GM19397 (cell line): ENCODE measurements at regions not wholly inside any gene's neighbourhood (a gene's known extent, or its start where the extent isn't known, plus 50 kb on each side); places are given as distances from the start of the nearest gene placed in this dataset.
"Not testable (repeated sequence)": the region's sequence is repeated elsewhere in the genome, so short reads cannot be mapped to it uniquely, and the experiment has no call there.

Experiments used
- ATAC-seq: cut with Tn5 transposase; IDR thresholded peaks from one replicate; pipeline ENCODE4 v1.9.1; 2021; ENCODE audit warnings: mild to moderate bottlenecking, moderate library complexity; ENCODE audit not compliant: unreplicated experiment

DNA sequence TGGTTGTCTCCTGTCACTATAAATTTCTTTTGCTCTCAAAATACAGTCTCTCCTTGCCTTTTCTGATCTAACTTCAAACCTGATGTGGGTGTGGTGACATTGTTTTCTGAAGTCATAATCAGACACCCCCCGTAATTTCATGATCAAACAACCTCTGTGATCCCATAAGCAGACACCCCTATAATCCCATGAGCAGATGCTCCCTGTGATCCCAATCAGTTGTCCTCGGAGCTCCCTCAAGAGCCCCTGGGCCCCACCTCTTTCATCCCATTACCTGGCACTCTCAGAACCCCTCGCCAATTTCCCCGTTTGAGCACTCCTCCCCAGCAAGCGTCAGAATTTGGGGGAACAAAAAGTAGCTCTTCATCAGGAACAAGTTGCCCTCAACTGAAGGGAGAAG, 246.3 kb upstream of the FZD8 start:
- no peak for ATAC-seq

DNA sequence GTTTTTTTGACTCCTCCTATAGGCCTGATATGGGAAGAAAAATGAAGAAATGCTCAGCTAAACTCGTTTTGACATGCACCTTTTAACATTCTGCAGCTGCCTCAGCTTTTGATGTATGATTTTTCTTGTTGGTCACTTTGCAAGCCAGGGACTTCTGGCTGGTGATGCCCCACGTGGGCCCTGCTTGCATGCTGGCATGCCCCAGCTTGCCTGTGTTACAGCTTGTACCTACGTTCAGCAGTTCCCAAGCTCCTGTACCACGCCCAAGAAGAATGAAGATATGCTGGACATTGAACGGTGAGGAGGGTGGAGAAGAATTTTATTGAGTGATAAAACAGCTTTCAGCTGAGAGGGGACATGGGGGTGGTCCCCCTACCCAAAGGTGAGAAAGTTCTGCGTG, 245.6 kb upstream of the FZD8 start:
- no peak for ATAC-seq

DNA sequence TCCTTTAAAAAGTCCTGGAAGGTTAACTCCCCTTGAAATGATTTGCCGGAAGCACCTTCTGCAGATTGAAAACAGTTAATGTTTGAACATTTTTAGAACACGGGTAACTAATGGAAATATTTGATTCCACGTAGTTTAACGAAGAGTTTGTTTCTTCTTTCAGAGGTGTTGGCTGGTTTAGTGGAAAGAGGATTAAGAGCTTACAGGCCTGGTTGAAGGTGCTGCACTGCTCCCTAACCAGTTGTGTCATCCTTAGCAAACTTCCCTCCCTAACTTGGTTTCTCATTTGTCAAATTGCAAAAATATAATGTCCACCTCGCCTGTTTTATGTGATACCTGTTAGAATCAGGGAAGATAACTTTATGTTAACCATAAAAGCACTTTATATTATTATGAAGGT, 243.0 kb upstream of the FZD8 start:
- ATAC-seq = no peak

DNA sequence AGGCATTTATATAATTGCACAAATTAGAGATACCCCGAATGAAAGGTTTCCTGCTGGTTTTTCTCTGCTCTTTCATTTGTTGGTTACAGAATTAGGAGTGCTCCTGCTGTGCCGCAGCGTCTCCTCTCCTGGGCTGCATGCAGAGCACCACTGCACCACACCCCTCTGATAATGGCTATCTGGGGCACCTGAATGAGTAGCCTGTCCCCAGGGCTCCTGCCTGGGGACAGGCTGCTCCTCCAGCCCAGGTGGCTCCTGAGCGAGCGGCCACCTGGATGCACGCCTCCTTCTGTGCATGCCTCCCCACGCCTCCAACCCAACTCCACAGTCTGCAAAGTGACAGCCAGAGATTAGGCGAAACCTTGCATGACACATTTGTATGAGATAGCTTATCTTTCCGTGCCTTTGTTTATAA, 242.6 kb upstream of the FZD8 start:
- no peak for ATAC-seq

DNA sequence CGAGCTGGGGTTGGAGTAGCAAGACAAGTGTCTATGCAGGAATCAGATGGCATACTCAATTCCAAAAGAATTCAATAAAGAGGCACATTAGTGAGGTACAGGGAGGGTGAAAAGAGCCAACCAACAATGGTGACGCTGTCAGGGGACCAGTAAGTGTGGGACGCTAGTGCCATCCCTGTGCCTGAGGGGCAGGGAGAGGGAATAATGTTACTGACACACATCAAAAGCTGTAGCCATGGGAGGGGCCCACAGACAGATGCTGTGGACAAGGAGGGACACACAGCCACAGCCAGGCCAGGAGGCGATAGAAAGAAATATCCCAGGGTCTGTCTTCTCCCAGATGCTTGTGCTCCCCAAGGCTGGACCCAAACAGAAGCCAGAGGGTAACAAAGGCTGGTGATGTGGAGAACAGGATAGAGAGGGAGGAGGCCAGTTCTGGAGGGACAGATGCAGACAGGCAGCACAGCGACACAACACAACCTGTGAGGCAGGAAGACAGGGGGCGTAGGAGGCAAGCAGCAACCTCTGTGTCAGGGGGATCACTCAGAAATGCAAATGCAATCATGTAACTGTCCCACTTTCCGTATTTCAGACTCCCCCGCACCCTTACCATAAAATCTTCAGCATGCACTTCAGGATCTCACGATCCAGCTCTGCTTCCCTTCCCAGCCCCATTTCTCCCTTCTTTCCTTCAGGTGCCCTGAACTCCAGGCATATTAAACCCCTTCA, 240.5 kb upstream of the FZD8 start:
- ATAC-seq = no peak

DNA sequence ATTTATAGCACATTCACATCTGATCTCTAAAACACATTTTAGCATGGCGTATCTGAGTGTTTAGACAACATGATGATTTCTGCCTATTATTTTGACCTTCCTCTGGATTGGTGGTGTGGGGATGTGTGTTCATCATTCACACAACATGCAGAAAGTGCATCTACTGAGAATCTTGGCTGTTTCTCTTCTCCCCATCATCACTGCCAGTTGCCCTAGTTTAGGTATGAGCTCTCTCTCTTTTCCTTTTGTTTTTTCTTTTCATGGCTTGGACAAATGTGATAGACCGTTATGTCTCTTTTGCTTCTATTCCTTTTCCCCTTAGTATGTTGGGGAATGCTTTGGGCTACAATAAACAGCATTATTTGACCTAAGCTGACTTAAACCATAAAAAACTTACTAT, 239.2 kb upstream of the FZD8 start:
- no peak for ATAC-seq

DNA sequence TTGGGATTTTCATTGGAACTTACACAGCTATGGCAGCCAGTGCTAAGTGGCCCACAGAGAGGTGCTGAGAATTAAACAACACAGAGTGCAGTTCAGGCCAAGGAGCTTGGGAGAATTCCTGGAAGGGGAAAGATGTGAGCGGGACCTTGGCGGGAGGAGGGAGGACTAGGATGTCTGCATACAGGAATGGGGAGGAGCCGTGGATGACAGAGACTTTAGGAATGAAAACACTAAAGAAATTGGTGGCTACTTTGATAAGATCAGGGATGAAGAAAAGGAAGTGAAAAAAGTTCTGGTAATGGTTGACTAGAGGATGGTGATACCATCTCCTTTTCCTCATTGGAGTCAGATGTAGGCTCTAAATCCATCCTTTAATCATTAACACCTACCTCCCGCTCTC, 234.2 kb upstream of the FZD8 start:
- ATAC-seq = no peak

DNA sequence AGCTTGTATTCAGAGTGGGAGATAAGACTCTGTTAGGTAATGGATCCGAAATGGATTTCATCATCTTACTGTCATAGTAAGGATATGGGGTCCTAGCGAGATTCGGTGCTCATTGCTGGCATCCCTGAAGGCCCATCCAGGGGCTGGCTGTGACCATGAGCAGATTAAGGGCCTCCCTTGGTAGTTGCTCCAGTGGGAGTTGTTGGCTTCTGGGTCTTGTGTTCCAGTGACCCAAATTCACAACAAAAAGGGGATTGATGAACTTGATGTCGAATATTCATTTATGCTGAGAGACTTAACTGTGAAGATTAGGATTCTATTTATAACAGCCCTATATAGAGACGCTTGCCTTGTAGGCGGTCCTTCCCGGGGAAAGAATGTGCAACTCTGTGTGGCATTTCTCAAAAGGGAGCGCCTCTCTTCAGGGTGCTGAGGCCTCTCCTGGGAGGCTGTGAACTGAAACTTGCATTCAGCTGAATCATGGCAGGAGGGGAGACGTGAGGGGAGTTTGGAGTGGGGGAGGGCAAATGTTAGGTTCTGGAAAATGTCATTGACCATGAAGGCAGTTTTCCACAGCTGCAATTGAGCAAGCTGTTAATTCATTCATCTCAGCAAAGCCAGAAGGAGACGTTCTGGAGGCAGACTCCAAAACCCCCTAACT, 233.1 kb upstream of the FZD8 start:
- ATAC-seq = no peak

DNA sequence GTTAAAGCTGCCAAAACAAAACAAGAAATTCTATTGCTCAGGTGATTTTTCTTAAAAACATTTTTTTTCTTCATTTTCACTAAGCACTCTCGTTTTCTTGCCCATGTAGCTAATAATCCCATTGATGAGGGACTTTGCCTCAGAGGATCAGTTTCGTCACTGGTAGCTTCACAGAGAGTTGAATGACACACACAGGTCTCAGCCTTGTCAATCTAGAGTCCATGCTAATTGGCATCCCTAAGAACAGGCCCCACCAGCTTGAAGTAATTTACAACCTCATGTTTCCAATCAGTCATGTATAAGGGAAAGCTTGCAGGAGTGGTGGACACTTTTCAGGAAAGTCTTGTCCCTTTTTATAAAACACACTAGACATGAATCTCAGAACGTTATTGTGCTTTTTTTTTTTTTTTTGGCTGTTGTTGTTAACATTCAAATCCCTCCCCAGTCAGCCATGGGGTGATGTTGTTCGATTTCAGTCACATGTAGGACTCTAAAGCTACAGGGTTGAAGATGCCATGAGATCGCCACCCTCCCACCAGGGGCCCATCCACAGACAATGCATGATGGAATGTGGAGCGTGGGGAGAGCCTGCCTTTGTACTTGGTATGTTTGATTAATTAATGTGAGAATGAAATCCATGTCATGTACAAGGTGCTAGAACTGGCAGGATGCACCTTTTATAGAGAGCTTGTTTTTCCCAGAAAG, 232.4 kb upstream of the FZD8 start:
- no peak for ATAC-seq

DNA sequence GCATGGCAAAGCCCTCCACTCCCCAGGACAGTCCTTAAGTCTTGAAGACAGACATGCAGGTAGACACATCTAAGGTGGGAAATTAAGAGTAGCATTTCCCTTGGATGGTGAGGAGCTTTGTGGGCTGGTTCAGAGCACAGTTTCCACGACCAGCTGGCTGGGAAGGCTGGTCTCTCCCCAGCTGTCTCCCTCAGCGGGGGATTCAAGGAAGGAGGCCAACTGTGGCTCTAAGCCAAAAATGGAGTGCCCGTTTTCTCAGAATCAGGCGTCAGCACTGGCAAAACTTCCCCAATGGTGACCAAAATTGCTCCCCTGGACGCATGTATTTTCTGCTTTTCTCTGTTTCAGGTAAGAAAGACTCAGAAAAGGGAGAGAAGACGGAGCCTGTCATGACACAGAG, 230.6 kb upstream of the FZD8 start:
- no peak for ATAC-seq

DNA sequence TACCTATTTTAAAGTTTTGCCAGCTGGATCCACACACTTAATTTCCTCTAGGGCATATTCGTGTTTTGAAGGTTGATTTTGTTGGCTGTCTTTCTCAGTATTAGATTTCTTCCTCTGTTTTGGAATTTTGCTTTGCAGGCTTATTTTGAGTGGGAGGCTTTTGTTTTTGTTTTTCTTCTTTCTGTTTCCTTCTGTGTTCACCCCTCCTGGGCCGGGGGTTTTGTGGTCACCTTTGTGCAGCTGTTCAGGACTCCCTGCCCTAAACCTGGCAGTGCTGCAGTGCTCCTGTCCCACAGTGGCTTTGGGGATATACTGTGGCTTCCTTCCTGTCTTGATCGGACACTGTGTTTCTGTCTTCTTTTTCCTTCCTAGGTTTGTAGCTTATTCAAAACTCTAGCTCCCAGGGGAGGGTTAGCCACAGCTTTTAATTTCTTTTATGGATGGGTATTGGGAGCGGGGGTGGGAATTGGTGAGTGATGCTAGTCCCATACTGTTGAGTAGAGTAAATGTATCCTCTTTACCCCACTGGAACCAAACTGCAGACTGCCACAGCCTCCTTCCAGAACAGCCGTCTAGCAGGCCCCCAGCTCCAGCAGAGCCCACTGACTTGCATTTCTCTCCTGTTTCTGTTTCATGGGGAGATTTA, 228.7 kb upstream of the FZD8 start:
- no peak for ATAC-seq

DNA sequence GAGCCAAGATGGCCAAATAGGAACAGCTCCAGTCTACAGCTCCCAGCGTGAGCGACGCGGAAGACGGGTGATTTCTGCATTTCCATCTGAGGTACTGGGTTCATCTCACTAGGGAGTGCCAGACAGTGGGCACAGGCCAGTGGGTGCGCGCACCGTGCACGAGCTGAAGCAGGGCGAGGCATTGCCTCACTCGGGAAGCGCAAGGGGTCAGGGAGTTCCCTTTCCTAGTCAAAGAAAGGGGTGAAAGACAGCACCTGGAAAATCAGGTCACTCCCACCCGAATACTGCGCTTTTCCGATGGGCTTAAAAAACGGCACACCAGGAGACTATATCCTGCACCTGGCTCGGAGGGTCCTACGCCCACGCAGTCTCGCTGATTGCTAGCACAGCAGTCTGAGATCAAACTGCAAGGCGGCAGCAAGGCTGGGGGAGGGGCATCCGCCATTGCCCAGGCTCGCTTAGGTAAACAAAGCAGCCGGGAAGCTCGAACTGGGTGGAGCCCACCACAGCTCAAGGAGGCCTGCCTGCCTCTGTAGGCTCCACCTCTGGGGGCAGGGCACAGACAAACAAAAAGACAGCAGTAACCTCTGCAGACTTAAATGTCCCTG, 216.7 kb upstream of the FZD8 start:
- not testable (repeated sequence) for ATAC-seq

DNA sequence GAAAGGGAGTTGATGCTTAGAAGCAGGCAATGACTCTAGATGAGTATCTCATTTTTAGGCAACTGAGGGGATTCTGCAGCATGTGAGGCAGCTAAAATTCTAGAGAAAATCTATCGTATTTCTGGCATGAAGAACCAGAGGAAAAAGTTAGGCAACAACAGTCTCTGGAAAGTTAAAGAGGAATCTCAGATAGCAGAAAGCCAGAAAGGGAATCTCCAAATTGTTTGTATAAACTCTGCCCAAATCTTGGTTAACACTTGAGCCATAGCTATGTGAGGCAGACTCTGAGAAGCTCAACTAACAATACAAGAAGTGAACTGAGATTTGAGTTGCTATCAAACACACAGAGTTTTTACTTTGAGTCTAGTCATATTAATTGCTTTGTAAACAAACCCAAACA, 215.8 kb upstream of the FZD8 start:
- no peak for ATAC-seq

DNA sequence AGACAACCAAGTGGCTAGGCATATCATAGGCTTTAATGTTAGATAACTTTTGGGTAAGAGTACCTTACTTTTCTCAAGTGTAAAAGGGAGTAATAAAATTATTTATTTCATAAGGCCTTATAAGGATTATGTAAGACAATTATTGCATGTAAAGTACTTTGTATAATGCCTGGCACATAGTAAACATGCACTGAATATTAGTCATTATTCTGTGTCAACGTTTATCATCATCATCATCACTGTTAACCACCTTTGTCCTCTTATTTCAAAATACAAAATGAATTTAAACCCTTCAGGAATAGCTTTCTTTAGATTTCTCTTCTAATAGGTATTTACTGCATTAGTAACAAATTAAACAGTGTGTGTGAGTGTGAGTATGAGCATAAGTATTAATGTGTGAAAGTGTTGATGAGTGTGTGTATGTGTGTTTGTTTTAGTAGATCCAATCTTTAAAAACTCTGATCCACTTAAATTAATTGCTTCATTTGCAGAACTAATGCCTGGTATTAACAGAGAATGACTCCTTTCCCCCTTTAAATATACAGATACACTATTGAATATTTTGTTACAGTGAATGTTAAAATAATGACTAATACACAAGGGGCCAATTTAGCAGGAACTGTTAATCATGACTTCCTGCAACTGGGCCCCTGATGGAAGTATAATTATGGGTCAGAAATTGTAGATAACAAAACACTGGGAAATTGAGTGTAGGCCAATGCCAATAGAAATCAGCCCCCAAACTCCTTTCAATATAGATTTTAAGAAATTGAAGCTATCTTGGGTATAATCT, 213.3 kb upstream of the FZD8 start:
- ATAC-seq = no peak

DNA sequence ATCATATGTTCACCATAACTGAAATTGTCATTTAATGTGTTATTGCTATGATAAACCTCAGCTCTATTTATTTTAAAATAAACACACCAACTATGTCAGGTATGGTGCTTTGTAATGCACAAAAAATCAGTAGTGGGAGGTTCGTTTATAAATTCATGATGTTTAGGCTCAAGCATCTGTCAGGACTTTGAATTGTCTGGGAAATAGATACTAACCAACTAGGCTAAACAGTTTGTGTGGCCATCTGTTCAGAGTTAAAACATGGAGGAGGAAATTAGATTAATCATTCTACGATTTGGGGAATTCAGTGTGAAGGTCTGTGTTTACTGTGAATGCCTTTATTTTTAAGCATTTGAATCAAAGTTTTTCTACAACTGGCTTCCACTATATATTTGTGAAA, 212.6 kb upstream of the FZD8 start:
- ATAC-seq = no peak

DNA sequence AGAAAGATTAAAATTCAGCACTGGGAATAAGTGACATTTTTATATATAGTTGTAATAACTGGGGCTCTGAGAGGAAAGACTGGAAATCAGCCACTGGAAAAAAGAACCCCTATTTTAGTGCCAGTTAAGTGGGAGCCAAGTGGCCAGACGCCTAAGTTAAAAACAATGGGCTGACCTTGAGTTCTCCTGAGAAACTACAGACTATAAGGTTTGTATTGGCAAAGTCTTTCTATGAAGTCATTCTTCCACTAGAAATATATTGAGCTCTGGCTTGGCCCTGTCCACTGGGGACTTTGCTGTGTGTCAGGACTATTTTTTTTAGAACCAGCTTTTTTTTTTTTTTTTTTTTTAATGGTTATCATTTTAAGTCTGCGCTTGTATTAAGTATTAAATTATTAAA, 210.6 kb upstream of the FZD8 start:
- no peak for ATAC-seq

DNA sequence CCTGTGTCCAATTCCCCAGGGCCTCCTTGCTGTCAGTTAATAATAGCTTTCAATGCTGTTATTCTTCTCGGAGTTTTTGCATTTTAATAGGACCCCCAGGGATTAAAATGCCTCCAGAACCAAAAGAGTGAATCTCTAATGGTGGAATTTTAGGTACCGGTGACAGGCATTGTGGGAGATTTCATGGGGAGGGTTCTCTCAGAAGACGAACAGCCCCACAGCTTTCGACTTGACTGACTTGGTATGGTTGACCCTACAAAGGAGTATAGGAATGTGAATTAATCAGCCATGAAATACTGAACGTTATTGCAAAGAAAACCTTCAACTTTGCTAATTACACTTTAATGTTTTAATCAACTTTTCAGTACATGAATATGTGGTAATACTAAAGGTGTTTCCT, 206.3 kb upstream of the FZD8 start:
- no peak for ATAC-seq

DNA sequence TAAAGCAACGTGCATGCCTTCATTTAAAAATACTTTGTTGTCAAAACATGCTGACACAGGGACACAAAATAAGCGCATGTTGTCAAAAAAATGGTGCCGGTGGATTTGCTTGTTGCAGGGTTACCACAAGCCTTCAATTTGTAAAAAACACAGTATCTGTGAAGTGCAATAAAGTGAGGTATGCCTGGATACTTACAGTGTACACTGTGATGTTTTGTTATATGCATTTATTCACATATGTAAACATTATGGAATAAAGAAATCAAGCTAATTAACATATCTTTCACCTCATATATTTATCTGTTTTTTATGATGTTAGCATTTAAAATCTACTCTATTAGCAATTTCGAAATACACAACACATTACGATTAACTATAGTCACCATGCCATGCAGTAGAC, 202.6 kb upstream of the FZD8 start:
- ATAC-seq = no peak

DNA sequence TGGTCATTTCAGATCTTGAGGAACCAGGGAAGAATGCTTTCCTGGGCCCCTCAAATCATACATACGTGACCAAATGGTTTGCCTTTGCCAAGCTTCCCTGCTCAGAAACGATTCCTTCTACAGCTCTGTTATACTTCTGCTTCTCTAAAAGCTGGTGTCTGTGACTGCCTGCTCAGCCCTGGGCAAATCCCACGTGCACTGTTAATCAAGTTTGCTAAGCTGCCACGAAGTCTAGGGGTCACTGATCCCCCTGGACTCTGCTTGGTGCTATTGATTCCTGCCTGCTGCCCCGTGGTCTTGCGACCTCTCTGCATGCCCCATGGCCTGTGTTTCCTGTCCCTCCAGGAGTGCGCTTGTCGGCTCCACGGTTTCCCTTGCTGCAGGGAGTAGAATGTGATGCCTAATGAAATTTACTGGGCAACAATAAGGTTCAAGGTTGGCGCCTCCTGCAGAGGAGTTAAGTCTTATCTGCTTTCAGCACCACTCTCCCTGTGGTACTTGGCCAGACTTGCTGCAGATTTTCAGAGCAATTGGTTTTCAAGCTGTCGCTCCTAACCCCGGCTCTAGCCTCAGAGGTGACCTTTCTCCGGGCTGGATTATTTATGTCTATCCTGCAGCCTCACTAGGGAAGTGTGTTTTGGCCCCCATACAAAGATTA, 201.6 kb upstream of the FZD8 start:
- ATAC-seq = no peak

DNA sequence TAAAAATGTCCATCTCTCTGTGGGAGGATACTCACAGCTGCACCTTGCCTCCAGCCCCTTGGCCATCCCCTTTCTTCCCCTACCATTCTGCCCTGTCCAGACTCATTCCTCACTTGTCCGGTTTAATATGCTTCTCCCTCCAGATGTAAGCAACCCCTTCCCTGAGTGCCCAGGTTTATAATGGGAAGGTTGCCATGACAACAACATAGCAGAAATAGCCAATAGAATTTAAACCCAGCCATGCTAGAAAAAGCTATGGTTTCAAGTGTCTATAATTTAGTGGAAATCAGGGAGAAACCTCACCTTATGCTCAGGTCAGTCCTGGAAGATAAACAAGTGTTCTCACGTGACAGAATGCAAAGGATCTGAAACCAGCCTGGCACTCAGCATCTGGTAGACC, 196.0 kb upstream of the FZD8 start:
- ATAC-seq = no peak
